ENCODE measurements at regions not wholly inside any gene's neighbourhood (a gene's known extent, or its start where the extent isn't known, plus 50 kb on each side); places are given as distances from the start of the nearest gene placed in this dataset.

DNA sequence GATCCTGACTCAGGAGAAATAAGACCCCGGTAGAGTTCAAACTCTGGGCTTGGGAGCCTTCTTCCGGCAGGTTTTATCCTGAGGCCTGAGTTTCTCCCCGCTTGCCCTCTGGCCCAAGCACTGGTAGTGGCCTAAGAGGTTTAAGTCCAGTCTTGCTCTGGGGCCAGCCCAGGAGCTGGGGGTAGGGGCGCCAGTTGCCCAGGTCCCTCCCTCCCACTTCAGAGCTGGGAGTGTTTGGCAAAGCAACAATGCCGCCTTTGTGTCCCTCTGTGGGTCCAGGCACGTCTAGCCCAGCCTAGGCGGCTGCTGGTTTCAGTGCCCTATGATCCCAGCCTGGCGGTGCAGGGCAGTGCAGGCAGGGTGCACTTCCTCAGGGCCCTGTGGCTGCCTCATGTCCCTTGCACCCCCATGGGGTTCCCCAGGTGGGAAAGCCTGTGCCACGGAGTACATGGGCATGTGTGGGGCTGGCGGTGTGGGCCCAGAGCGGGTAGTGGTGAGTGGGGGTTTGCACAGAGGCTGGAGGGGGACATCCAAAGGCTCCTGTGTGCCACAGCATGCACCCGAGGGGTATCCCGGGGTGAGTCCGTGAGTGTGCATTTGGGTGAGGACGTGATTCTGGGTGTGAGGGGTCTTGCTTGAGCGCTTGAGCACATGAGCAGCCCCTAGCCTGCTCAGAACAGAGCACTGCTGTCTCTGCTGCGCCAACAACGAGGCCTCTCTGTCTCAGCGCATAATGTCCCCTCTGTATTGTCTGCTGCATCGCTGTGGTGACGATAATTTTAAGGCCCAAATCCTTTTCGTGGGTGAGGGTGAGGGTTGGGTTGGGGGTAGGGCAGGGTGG, 61.7 kb upstream of the PSD2 start:
- no peak for DNase-seq

DNA sequence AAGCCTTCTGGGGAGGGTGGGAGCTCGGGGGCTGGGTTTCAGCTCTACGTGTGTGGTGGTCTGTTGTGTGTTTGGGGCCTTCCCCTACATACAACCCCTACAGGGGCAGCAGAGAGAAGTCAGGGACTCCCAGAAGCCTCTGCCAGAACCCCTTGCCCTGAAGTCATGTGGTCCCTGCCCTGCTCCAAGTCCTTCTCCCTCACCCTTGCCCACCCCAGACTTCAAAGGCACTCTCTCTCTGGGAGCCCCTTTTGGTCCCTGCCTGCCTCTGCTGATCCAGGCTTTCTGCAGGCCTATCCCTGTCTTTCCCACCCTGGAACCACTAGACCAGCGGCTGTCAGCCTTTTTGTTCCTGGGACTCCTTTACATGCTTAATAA, 61.1 kb upstream of the PSD2 start:
- no peak for DNase-seq

DNA sequence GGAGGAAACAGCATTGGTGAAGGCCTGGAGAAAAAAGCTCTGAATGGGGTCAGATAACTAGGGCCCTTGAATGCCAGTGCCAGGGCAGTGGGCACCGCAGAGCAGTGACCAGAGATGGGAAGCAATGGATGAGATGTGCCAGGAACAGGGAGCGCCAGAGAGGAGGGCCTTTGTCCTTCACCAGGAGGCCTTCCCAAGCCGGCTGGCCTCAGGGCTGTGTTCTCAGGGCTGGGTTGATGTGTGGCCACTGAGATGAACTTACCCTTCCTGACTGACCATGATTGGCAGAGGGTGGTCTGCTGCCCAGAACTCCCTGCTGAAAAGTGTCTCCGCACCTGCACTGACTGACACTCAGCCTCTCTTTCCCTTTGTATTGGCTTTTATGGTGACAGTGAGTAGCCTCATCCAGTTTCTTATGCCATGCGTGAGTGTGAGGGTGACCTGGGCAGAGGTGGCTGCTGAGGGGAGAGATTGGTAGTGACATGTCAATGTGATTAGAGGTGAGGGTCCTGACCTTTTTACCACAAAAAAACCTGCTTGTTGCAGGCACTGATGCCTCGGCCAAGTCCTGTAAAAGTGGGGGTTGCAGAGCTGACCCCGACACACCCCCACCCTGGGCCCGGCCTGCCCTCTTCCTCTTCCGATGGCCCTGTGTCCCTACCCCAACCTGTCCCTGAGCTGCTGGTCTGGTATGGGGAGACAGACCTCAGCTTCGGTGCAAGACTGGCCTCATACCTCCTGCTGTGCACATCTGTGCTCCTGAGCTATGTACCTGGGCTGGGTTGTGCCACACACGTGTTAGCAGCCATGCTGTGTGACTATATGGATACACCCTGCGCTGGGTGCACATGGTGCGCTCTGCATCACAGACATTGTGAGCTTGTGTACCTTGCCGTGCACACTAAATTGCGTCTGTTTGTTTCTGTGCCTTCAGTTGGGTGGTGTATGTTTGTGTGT, 57.1 kb upstream of the PSD2 start:
- DNase-seq, result no peak

DNA sequence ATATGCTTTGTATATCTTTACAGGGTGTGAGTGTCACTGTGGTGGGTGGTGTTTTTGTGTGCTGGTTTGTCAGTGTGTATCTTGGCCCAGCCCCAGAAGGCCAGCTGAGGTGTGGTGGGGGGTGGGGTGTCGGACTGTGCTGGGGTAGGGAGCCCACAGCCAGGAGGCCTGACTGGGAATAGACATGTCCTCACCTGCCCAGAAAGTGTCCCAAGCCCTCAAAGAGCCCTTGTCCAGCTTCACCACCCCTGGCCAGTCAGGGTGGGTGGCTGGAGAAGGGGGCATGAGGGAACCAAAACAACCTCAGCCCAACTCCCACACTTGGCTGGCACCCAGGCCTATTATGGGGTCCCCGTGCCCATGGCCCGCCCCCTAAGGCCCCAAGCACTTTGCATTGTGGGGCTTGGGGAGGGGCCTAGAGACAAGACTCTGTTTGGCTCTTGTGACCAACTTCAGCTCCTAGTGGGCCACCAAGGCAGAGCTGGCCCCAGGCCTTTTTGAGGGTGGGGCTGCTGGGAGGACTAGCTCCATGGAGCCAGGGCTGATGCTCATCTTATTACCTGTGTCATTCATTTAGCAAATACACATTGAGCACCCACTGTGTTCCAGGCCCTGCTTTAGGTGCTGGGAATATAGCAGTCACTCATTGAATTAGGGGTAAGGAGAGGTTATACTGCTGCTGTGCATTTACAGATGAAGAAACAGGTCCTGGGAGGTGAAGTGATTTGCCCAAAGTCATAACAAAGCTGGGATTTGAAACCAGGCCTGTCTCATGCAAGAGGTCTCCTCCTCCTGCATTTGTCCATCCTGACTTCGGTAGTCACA, 56.2 kb upstream of the PSD2 start:
- DNase-seq, result no peak

DNA sequence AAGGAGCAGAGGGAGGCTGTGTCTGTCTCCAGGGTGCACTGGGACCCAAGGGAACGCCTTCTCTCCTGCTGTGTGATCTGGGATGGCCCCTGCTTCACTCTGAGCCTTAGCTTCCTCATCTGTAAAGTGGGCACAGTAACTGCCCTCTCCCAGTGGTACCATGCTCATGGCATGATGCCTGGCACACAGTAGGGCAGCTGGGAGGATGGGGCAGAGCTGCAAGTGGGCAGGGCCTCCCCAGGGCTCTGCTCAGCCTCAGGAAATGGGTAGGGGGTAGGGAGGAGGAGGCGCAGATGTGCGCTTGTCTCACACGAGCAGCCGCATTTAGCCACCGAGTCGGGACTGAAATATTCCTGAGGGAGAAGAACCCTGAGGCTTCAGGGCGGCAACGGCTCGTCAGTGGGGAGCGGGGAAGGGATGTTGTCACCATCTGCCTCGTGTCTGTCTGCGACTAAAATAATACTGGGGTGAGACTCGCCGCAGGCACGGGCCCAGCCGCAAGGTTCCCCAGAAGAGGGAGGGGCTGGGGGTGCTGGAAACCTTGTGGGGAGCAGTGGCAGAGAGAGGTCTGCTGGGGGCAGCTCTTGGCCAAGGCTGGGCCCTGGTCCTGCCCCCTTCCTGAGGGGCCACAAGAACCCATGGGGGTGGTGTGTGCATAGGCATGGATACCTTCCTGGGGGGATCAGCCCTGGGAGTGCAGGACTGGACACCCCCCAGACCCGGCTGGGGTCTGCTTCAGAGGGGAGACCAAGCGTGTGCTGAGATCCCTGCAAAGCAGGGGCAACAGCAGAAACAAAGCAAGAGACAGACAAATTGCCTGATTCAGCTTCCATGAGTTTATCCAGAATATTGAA, 55.2 kb upstream of the PSD2 start:
- no peak for DNase-seq

DNA sequence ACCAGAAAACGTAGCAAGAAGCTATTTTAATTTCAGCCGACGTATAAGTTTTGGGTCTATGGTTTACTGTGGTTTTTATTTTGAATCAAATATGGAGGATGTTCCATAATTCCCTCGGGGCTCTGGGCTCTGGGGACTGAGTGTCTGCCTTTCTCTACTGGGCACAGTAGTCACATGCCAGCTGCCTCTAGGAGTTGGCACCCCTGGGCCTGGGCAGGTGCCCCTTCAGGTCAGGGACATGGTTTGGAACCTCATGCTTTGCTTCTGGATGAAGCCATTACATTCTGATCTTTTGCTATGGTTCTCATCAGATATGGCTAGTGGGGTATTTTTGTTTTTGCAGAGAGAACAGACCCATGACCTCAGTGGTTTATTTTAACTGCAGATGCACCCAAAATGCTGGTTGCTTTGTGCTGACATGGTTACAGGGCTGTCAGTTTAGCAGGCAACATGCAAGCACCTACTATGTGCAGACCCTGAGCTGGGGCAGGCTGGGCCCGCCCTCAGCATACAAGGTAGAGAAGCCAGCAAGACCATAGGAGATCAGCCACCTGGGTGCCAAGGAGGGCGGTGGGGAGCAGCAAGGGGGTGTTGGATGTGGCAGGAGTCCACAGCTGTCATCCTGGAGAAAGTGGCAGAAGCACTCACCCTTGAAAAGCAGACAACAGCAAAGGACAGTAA, 54.5 kb upstream of the PSD2 start:
- DNase-seq, result no peak

DNA sequence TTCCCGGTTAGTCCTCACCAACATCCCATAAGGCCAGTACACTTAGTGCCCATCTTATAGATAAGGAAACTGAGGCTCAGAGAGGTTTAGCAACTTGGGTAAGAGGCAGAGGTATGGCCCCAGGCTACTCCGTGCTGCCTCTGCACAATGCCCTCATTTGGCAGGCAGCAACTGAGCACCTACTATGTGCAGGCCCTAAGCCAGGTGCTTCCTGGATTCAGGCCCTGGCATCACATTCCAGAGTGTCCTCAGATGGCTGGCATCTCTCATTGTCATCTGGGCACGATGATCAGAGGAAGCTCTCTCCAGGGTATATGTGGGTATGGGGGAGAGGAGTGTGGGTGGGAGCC, 53.8 kb upstream of the PSD2 start:
- DNase-seq, result no peak

DNA sequence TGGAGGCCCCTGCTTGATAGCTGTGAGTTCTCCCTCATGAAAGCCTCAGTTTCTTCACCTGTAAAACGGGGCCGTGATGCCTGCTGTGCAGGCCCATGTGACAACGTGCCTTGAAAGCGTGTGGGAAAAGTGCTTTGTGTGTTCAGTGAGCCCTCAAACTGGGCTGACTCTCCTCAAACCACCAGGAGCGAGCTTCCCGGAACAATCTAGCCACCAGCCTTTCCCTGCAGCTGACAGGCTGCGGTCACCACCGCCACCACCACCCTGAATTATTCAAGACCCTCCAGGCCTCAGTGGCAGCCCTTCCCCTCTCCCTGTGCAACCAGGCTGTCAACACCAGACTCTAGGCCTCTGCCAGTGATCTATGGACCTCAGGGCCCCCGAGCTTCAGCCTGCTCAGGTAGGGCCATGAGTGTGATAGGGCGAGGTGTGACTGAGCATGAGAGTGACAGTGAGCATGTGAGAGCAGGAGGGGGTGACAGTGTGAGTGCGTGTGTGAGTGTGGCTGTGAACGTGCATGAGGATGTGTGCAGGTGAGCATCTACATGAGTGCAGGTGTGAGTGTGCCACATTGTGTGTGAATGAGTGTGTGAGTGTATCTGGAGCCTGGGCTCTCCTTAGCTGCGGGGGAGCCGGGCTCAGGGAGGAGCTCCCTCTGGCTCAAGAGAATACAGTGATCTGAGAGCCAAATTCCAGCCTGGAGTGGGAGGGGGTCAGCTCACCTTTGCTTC, 53.3 kb upstream of the PSD2 start:
- DNase-seq, result no peak

DNA sequence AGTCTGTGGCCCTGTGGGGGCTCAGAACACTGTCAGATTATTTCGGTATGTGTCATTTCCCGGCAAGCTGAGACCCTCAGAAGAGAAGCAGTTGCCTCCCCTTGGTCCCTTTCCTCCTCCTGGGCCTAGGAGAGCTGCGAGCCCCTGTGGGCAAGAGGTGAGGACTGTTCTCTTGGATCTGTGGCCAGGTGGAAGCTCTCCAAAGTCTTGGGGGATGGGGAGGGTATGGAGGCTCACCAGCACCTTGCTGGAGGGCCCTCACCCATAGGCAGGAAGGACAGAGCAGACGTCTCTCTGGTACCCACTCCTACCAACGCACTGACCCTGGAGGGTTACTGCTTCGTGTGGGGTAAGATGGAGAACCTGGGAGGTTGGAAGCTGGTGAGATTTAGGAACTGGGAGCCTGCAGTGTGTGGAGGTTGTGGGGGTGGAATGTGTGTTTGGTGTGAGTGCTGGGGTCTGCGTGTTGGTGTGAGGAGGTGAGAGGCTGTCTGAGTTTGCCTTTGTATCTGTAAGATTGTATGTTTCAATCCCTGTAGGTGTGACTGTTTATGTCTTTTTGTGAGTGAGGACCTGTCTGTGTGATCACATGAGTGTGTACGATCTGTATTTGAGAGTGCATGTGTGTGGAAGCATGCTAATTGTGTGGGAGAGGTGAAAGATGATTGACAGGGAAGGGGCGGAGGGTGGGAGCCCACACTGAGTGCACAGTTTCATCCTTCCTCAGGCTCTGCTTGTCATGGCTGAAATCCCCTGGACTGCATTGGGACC, 52.4 kb upstream of the PSD2 start:
- DNase-seq, result no peak

DNA sequence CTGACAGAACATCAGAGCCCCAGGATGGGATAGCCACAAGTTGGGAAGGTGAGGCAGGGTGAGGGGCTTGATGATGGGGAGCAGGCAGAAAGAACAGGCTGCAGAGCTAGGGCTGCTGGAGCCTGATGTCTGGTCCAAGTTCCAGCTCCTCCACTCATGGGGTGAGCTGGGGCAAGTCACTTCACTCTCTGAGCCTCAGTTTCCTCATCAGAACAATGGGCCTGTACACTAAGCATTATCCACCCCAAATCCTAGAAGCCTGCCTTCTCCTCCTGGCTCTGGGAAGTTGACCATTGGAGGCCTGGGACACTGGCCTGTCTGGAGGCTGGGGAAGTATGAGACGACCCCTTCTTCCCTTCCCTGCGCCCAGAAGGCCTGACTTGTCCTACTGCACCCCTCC, 51.8 kb upstream of the PSD2 start:
- DNase-seq, result no peak

DNA sequence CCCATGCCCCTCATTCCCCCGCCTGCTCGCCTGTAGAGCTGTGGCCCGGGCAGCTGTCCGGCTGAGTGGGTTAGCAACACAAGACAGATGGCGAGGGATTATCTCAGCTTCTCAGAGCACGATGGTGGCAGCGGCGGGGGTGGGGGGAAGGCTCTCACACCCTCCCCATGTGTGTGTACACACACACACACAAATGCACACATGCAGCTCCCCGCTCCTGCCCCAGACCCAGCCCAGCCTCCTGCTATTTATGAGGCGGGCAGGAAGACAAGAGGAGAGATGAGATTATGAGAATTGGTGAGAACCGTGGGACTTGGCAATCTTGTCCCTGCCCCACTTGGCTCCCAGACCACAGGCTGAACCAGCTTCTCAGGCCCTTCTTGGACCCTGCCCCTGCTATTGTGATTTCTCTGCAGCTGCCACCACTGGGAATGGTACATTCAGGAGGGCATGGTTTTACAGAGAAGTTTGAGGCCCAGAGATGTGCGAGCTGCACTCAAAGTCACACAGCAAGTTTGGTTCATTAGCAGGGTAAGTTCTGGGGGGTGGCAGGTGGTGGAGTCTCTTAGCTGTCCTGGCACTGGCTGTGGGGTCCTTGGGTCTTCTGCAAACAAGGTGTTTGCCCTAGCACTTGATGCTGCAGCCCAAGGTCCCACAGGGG, 51.0 kb upstream of the PSD2 start:
- DNase-seq, result no peak

DNA sequence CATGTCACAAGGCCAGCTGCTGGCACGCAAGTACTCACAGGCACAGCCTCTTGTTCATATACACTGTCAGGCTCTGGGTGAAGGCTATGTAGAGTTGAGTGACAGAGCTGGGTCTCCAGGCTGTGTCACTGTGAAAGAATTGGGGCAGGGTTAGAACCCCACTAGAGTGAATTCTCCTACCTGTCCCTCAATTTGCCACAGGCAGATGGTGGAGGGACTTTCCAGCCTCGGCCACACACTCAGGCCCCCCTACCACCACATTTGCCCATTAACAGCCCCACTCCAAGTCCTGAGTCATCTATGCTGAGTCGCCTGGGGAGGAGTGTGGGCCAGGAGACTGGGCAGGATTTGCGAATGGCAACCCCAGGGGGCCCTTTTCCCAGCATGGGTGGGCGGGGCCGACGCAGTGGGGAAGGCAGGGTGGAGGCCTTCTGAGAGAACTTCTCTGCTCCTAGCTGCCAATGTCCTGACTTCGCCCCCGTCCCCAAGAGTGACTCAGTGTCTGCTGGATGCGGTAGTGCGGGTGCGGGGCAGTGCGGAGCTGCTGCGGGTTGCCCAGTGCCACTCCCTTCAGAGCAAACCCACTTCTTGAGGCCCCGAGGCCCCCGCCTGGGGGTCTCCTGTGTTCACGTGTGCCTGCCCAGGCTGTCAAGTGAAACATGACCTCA, 50.3 kb upstream of the PSD2 start:
- DNase-seq, result no peak

DNA sequence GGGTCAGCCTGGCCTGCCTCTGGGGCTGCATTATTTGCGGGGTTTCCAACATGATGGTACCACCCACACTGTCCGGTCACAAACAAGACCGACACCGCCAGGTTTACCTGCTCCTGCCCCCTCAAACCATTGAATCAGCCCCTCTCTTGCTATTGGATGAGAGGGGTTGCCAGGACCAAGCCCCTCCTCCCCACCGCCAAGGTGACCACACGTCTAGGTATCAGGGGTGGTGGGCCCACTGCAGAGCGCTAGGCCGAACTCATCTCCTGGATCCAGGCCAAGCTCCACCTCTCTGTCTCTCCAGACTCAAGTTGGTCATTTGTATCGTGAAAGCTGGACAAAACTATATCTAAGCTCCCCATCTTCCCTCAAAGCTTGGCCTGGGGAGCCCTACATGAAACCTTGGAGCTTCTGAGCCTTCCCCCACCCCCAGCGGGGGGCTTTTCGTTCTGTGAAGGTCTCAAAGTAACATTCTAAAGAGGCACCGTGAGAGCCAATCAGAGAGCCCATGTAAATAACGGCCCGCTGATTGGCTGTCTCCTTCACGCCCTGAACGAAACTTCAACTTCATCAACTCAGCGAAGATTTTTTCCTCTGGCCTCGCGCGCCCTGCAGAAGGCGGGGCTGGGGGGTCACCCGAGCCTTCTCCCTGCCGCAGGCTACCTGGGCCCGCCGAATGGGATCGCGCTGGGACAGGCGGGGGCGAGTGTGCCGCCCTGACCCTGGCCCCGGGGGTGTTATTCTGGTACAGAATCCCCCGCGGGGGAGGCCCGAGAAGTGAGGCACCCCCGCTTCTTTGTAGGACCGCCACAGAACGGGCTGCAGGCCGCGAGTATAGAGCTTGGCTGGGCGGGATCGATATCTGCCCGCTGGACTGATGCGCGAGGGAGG, 49.6 kb upstream of the PSD2 start:
- peak; percentile 37 for DNase-seq
